HCT116 (cell line): ENCODE measurements at regions not wholly inside any gene's neighbourhood (a gene's known extent, or its start where the extent isn't known, plus 50 kb on each side); places are given as distances from the start of the nearest gene placed in this dataset.

Source experiments
- ATAC-seq: fragments of 200-7000 bp; cut with Tn5 transposase; 2 replicates; pipeline ENCODE4 v1.9.1; 2020; ENCODE audit warnings: mild to moderate bottlenecking, moderate library complexity
- BruUV-seq: library from RNA; stranded (reverse); fragments of 400-500 nt; replicated peaks from 2 replicates; lab custom pipeline; 2021; lab: Mats Ljungman, UMichigan
- CTCF ChIA-PET: fragments of 300-600 bp; sonication (Branson Sonifier 250); formaldehyde crosslinking; loops from one replicate; lab custom pipeline; 2021; ENCODE audit warnings: antibody characterized with exemption; lab: Charles Lee
- POLR2A ChIA-PET: fragments of 300-600, 350-600 bp; sonication (Branson Sonifier 250); formaldehyde crosslinking; loops from one replicate; lab custom pipeline; 2021; ENCODE audit warnings: antibody characterized with exemption; lab: Charles Lee
- RAD21 ChIA-PET, 2 experiments: fragments of 300-600 bp; sonication (Branson Sonifier 250); formaldehyde crosslinking; loops; one replicate each; lab custom pipeline; 2023; ENCODE audit warnings: low total read pairs in 2 of 2; ENCODE audit not compliant: uncharacterized antibody in 2 of 2, unreplicated experiment in 2 of 2, low non-redundant PET in 1 of 2; lab: Charles Lee
- DNase-seq: peaks from one replicate; pipeline ENCODE4 v3.0.0-alpha.2; 2010; ENCODE audit warnings: low read depth, low spot score
- H2AFZ ChIP-seq: fragments of 200-600 bp; shearing (Covaris generic), sonication (generic); 2 replicates; pipeline ENCODE4 v1.6.1; 2017; ENCODE audit warnings: low read depth, mixed run types, mixed read lengths, antibody characterized with exemption, low read length; ENCODE audit not compliant: poor library complexity, severe bottlenecking
- H3K27ac ChIP-seq: 2 replicates; pipeline ENCODE4 v1.5.1; 2012; ENCODE audit warnings: low read depth, low read length
- H3K27me3 ChIP-seq: fragments of 200-600 bp; sonication (generic); 2 replicates; pipeline ENCODE4 v1.6.1; 2016; ENCODE audit warnings: mixed run types, low read length, mixed read lengths; ENCODE audit not compliant: insufficient read depth
- H3K36me3 ChIP-seq, 2 experiments: fragments of 200-500 bp in 1 of 2; fragments of 200-600 bp in 1 of 2; sonication (Bioruptor generic) in 1 of 2; sonication (generic) in 1 of 2; 2 replicates each; pipeline versions ENCODE4 v1.5.1 to v1.6.1; 2014 to 2016; ENCODE audit warnings: low read length in 2 of 2, inconsistent platforms in 1 of 2, mixed read lengths in 1 of 2, mixed run types in 1 of 2; ENCODE audit not compliant: insufficient read depth in 2 of 2, control insufficient read depth in 1 of 2
- H3K4me1 ChIP-seq, 2 experiments: fragments of 200-600 bp in 1 of 2; sonication (generic) in 1 of 2; 2 replicates each; pipeline versions ENCODE4 v1.5.1 to v1.6.1; 2012 to 2017; ENCODE audit warnings: low read length in 2 of 2, inconsistent platforms in 1 of 2, mild to moderate bottlenecking in 1 of 2, mixed read lengths in 1 of 2, mixed run types in 1 of 2, moderate library complexity in 1 of 2; ENCODE audit not compliant: insufficient read depth in 2 of 2, control insufficient read depth in 1 of 2
- H3K4me2 ChIP-seq: fragments of 200-600 bp; sonication (generic); 2 replicates; pipeline ENCODE4 v1.6.1; 2017; ENCODE audit warnings: mixed run types, low read length, mixed read lengths
- H3K4me3 ChIP-seq, 2 experiments: fragments of 200-600 bp in 1 of 2; sonication (generic) in 1 of 2; replicated peaks in 1 of 2; 2 replicates each; pipeline ENCODE4 v1.5.1; 2011 to 2016; ENCODE audit warnings: low read length in 2 of 2, control low read depth in 1 of 2, low read depth in 1 of 2, mild to moderate bottlenecking in 1 of 2, mixed read lengths in 1 of 2, mixed run types in 1 of 2
- H3K79me2 ChIP-seq: fragments of 200-600 bp; sonication (generic); 2 replicates; pipeline ENCODE4 v1.6.1; 2017; ENCODE audit warnings: mild to moderate bottlenecking, mixed run types, low read length, moderate library complexity, mixed read lengths; ENCODE audit not compliant: insufficient read depth
- H3K9ac ChIP-seq: fragments of 200-600 bp; sonication (generic); 2 replicates; pipeline ENCODE4 v1.6.1; 2016; ENCODE audit warnings: low read length, mixed read lengths
- H3K9me2 ChIP-seq: fragments of 200-600 bp; sonication (generic), shearing (Covaris generic); 2 replicates; pipeline ENCODE4 v1.6.1; 2017; ENCODE audit warnings: mixed run types, mild to moderate bottlenecking, moderate library complexity; ENCODE audit not compliant: insufficient read depth
- H3K9me3 ChIP-seq, 2 experiments: fragments of 200-500 bp in 1 of 2; fragments of 200-600 bp in 1 of 2; sonication (Bioruptor generic) in 1 of 2; sonication (generic) in 1 of 2; 2 replicates each; pipeline ENCODE4 v1.6.1; 2014 to 2017; ENCODE audit warnings: low read length in 2 of 2, mixed read lengths in 2 of 2, inconsistent platforms in 1 of 2, low read depth in 1 of 2, mild to moderate bottlenecking in 1 of 2, mixed run types in 1 of 2, moderate library complexity in 1 of 2; ENCODE audit not compliant: control insufficient read depth in 1 of 2, insufficient read depth in 1 of 2
- H4K20me1 ChIP-seq: fragments of 200-600 bp; sonication (generic), shearing (Covaris generic); 2 replicates; pipeline ENCODE4 v1.6.1; 2017; ENCODE audit warnings: mixed run types, mild to moderate bottlenecking, moderate library complexity; ENCODE audit not compliant: insufficient read depth
- EGR1 ChIP-seq: IDR thresholded peaks from 2 replicates; pipeline ENCODE4 v1.6.1; 2012; ENCODE audit warnings: low read depth
- EZH2 ChIP-seq: fragments of 200-600 bp; sonication (generic); IDR thresholded peaks from 2 replicates; pipeline ENCODE4 v1.6.1; 2017; ENCODE audit warnings: antibody characterized with exemption, mixed run types
- FOSL1 ChIP-seq: IDR thresholded peaks from 2 replicates; pipeline ENCODE4 v1.6.1; 2012; ENCODE audit warnings: low read depth
- RAD21 ChIP-seq: IDR thresholded peaks from 2 replicates; pipeline ENCODE4 v1.6.1; 2012; ENCODE audit warnings: low read depth, mild to moderate bottlenecking
- REST ChIP-seq: IDR thresholded peaks from 2 replicates; pipeline ENCODE4 v1.6.1; 2012; ENCODE audit warnings: low read depth
- SIN3A ChIP-seq: IDR thresholded peaks from 2 replicates; pipeline ENCODE4 v1.6.1; 2012; ENCODE audit warnings: low read depth
- TCF7L2 ChIP-seq: IDR thresholded peaks from 2 replicates; pipeline ENCODE4 v1.7.0; 2011; ENCODE audit warnings: borderline replicate concordance, inconsistent platforms; ENCODE audit not compliant: insufficient read depth, insufficient read length; ENCODE audit errors: extremely low read depth
- ZFX ChIP-seq: fragments of 450-650 bp; IDR thresholded peaks from 2 replicates; pipeline ENCODE4 v1.6.1; 2017
- ZNF274 ChIP-seq: fragments of 200-500 bp; sonication (Bioruptor generic); IDR thresholded peaks from 2 replicates; pipeline ENCODE4 v1.6.1; 2014; ENCODE audit warnings: mild to moderate bottlenecking, low read depth, low read length, inconsistent platforms
- intact Hi-C: fragments of 100-400 bp; cut with micrococcal nuclease; formaldehyde crosslinking; loops from 2 replicates; pipeline ENCODE4 v1.10.0; 2022
- TF ChIP-seq, protein P1 (sequence below), 3 experiments: fragments of 200-600 bp in 1 of 3; sonication (generic) in 1 of 3; IDR thresholded peaks in 2 of 3; conservative IDR thresholded peaks in 1 of 3; 2 replicates each; pipeline ENCODE4 v1.5.1; 2012 to 2017; ENCODE audit warnings: low read depth in 2 of 3, low read length in 2 of 3, antibody characterized with exemption in 1 of 3, borderline replicate concordance in 1 of 3, control low read depth in 1 of 3, mild to moderate bottlenecking in 1 of 3, mixed read lengths in 1 of 3, mixed run types in 1 of 3, moderate library complexity in 1 of 3; ENCODE audit not compliant: insufficient read depth in 1 of 3

GRCh38 chr6:11379805-11380204 lies 147.3 kb upstream of the NEDD9 start:
- Histone ChIP-seq H3K9me3 (no peaks in the 10 kb centered on the region), H3K9me2 (no peaks in the 10 kb centered on the region), H3K4me1 (no peaks in the 10 kb centered on the region), H3K9ac (no peak overlapping the region), H3K4me3 (no peak overlapping the region), H4K20me1 (no peaks in the 10 kb centered on the region), H3K36me3 (no peaks in the 10 kb centered on the region), H3K27me3 (peaks cover 7% of the 10 kb centered on the region; the same call in 1 of the 2 replicates), H3K4me2 (no peak overlapping the region), H3K79me2 (no peaks in the 10 kb centered on the region), H2AFZ (no peak overlapping the region), H3K27ac (no peak overlapping the region)
- ChIA-PET CTCF (no interaction called here), POLR2A (no interaction called here), RAD21 (no interaction called here)
- TF ChIP-seq TCF7L2 (no peak), RAD21 (no peak), EGR1 (no peak), ZNF274 (no peak), EZH2 (no peak), ZFX (no peak), SIN3A (no peak), FOSL1 (no peak), REST (no peak)
- TF ChIP-seq, protein P1, sequence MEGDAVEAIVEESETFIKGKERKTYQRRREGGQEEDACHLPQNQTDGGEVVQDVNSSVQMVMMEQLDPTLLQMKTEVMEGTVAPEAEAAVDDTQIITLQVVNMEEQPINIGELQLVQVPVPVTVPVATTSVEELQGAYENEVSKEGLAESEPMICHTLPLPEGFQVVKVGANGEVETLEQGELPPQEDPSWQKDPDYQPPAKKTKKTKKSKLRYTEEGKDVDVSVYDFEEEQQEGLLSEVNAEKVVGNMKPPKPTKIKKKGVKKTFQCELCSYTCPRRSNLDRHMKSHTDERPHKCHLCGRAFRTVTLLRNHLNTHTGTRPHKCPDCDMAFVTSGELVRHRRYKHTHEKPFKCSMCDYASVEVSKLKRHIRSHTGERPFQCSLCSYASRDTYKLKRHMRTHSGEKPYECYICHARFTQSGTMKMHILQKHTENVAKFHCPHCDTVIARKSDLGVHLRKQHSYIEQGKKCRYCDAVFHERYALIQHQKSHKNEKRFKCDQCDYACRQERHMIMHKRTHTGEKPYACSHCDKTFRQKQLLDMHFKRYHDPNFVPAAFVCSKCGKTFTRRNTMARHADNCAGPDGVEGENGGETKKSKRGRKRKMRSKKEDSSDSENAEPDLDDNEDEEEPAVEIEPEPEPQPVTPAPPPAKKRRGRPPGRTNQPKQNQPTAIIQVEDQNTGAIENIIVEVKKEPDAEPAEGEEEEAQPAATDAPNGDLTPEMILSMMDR (IDR thresholded peaks at IDR 0.05 in 2 of 3, conservative IDR thresholded peaks at IDR 0.05 in 1 of 3; ENCODE audit: borderline replicate concordance in 1 of 3, insufficient read depth in 1 of 3, low read depth in 2 of 3, low read length in 2 of 3): no peak
- no peak for DNase-seq
- no peak for ATAC-seq
- intact Hi-C loops: no loop called here
- BruUV-seq: no TSS peak
